Stimulated activated naive CD8-positive, alpha-beta T cell treated with anti-CD3 and anti-CD28 coated beads, Interleukin-15, amount 100 ng/mL, for 72 hours (primary cell): ENCODE measurements at regions not wholly inside any gene's neighbourhood (a gene's known extent, or its start where the extent isn't known, plus 50 kb on each side); places are given as distances from the start of the nearest gene placed in this dataset.
A peak's percentile ranks its signal among the peaks of the same experiment; 100 is the strongest.

ENCODE experiments used
- ATAC-seq: fragments of 150-1000 bp; cut with Tn5 transposase; 2 replicates; pipeline ENCODE4 v1.10.0; 2021; ENCODE audit warnings: mild to moderate bottlenecking, moderate library complexity
- DNase-seq, 2 donors: peaks; one replicate each; pipeline ENCODE4 v3.0.0; 2021 to 2022
- H3K27ac Mint-ChIP-seq, 2 donors: one replicate each; pipeline ENCODE4 v1.8.0; 2022; ENCODE audit warnings: mild to moderate bottlenecking in 2 of 2, mixed read lengths in 2 of 2, moderate library complexity in 2 of 2
- H3K27me3 Mint-ChIP-seq: one replicate; pipeline ENCODE4 v1.8.0; 2022; ENCODE audit warnings: mixed read lengths
- H3K4me1 Mint-ChIP-seq: one replicate; pipeline ENCODE4 v1.8.0; 2022; ENCODE audit warnings: mild to moderate bottlenecking, mixed read lengths
- H3K4me3 Mint-ChIP-seq, 2 donors: one replicate each; pipeline ENCODE4 v1.8.0; 2022; ENCODE audit warnings: mild to moderate bottlenecking in 2 of 2, mixed read lengths in 2 of 2, moderate library complexity in 1 of 2
- H3K9me3 Mint-ChIP-seq, 2 donors: one replicate each; pipeline ENCODE4 v1.8.0; 2022; ENCODE audit warnings: mixed read lengths in 2 of 2

- peaks cover 34% of the 10 kb centered on the region for H3K27me3 Mint-ChIP-seq
- DNase-seq (no peak), ATAC-seq (no peak)
- H3K4me1 Mint-ChIP-seq, result no peaks in the 10 kb centered on the region
- no peaks in the 10 kb centered on the region for H3K9me3 Mint-ChIP-seq
- H3K27ac Mint-ChIP-seq, result no peak overlapping the region
- H3K4me3 Mint-ChIP-seq, result no peak overlapping the region
Observed at GRCh38 chr6:105911106-105911629, 175.0 kb upstream of the PRDM1 start.

- ATAC-seq, result no peak
- Mint-ChIP-seq H3K27me3 (peaks cover 32% of the 10 kb centered on the region), H3K4me3 (no peak overlapping the region), H3K4me1 (no peaks in the 10 kb centered on the region), H3K27ac (no peak overlapping the region), H3K9me3 (no peaks in the 10 kb centered on the region)
- no peak for DNase-seq
Observed at GRCh38 chr6:105909106-105909505, 177.0 kb upstream of the PRDM1 start.

- H3K9me3 Mint-ChIP-seq, result no peaks in the 10 kb centered on the region
- DNase-seq (no peak), ATAC-seq (no peak)
- no peak overlapping the region for H3K27ac Mint-ChIP-seq
- no peaks in the 10 kb centered on the region for H3K4me1 Mint-ChIP-seq
- peaks cover 33% of the 10 kb centered on the region for H3K27me3 Mint-ChIP-seq
- H3K4me3 Mint-ChIP-seq, result no peak overlapping the region
Observed at GRCh38 chr6:105907991-105908390, 178.1 kb upstream of the PRDM1 start.

GRCh38 chr6:105907301-105907700 lies 178.8 kb upstream of the PRDM1 start:
- Mint-ChIP-seq H3K9me3 (no peaks in the 10 kb centered on the region), H3K4me1 (no peaks in the 10 kb centered on the region), H3K27me3 (peaks cover 39% of the 10 kb centered on the region), H3K4me3 (no peak overlapping the region), H3K27ac (no peak overlapping the region)
- no peak for DNase-seq
- no peak for ATAC-seq

- DNase-seq (no peak), ATAC-seq (no peak)
- H3K27me3 Mint-ChIP-seq, result peaks cover 23% of the 10 kb centered on the region
- H3K4me1 Mint-ChIP-seq, result peaks cover 21% of the 10 kb centered on the region
- no peaks in the 10 kb centered on the region for H3K9me3 Mint-ChIP-seq
- H3K27ac Mint-ChIP-seq, result no peak overlapping the region
- H3K4me3 Mint-ChIP-seq, result no peak overlapping the region
Observed at GRCh38 chr6:105902401-105903031, 183.6 kb upstream of the PRDM1 start.

GRCh38 chr6:105901583-105901982 lies 184.6 kb upstream of the PRDM1 start:
- Mint-ChIP-seq H3K27ac (no peak overlapping the region), H3K4me3 (no peak overlapping the region), H3K4me1 (peaks cover 21% of the 10 kb centered on the region), H3K27me3 (peaks cover 15% of the 10 kb centered on the region), H3K9me3 (no peaks in the 10 kb centered on the region)
- ATAC-seq (no peak), DNase-seq (no peak)

GRCh38 chr6:105900125-105900937 lies 185.8 kb upstream of the PRDM1 start:
- Mint-ChIP-seq H3K4me3 (peak overlapping the region; percentile 54 to 67), H3K9me3 (no peaks in the 10 kb centered on the region), H3K4me1 (peaks cover 21% of the 10 kb centered on the region), H3K27me3 (peaks cover 15% of the 10 kb centered on the region), H3K27ac (peak overlapping the region; percentile 67 to 88)
- ATAC-seq, result peak; percentile 66
- peak; percentile 18 to 26 for DNase-seq

GRCh38 chr6:105898286-105898685 lies 187.8 kb upstream of the PRDM1 start:
- no peak overlapping the region for H3K4me3 Mint-ChIP-seq
- H3K27ac Mint-ChIP-seq, result no peak overlapping the region
- peak; percentile 95 for ATAC-seq
- peaks cover 27% of the 10 kb centered on the region for H3K27me3 Mint-ChIP-seq
- peak; percentile 19 to 64 for DNase-seq
- peaks cover 21% of the 10 kb centered on the region for H3K4me1 Mint-ChIP-seq
- no peaks in the 10 kb centered on the region for H3K9me3 Mint-ChIP-seq

GRCh38 chr6:105897131-105897530 lies 189.0 kb upstream of the PRDM1 start:
- H3K27ac Mint-ChIP-seq, result no peak overlapping the region

GRCh38 chr6:105896821-105897095 lies 189.4 kb upstream of the PRDM1 start:
- Mint-ChIP-seq H3K27ac (no peak overlapping the region), H3K27me3 (peaks cover 28% of the 10 kb centered on the region), H3K4me3 (no peak overlapping the region), H3K9me3 (no peaks in the 10 kb centered on the region), H3K4me1 (peaks cover 30% of the 10 kb centered on the region)
- no peak for DNase-seq
- no peak for ATAC-seq

More at GRCh38 chr6:105897131-105897530, 189.0 kb upstream of the PRDM1 start:
- ATAC-seq (no peak), DNase-seq (no peak)
- no peaks in the 10 kb centered on the region for H3K9me3 Mint-ChIP-seq
- H3K4me3 Mint-ChIP-seq, result no peak overlapping the region
- H3K4me1 Mint-ChIP-seq, result peaks cover 30% of the 10 kb centered on the region
- peaks cover 27% of the 10 kb centered on the region for H3K27me3 Mint-ChIP-seq

- Mint-ChIP-seq H3K4me3 (no peak overlapping the region), H3K27me3 (peaks cover 33% of the 10 kb centered on the region), H3K4me1 (peaks cover 30% of the 10 kb centered on the region), H3K9me3 (no peaks in the 10 kb centered on the region), H3K27ac (no peak overlapping the region)
- DNase-seq (no peak), ATAC-seq (no peak)
Observed at GRCh38 chr6:105896052-105896820, 189.9 kb upstream of the PRDM1 start.

- Mint-ChIP-seq H3K9me3 (no peaks in the 10 kb centered on the region), H3K27ac (no peak overlapping the region), H3K27me3 (peaks cover 35% of the 10 kb centered on the region), H3K4me1 (peaks cover 18% of the 10 kb centered on the region), H3K4me3 (no peak overlapping the region)
- no peak for DNase-seq
- ATAC-seq, result no peak
Observed at GRCh38 chr6:105894556-105894955, 191.6 kb upstream of the PRDM1 start.

- ATAC-seq (no peak), DNase-seq (no peak)
- H3K27ac Mint-ChIP-seq, result no peak overlapping the region
- H3K4me1 Mint-ChIP-seq, result peaks cover 15% of the 10 kb centered on the region
- no peaks in the 10 kb centered on the region for H3K9me3 Mint-ChIP-seq
- peaks cover 35% of the 10 kb centered on the region for H3K27me3 Mint-ChIP-seq
- H3K4me3 Mint-ChIP-seq, result no peak overlapping the region
Observed at GRCh38 chr6:105893741-105894140, 192.4 kb upstream of the PRDM1 start.

- peaks cover 35% of the 10 kb centered on the region for H3K27me3 Mint-ChIP-seq
- H3K4me1 Mint-ChIP-seq, result peaks cover 11% of the 10 kb centered on the region
- DNase-seq (peak in 1 of 2 donors; percentile 24), ATAC-seq (peak; percentile 78)
- no peak overlapping the region for H3K27ac Mint-ChIP-seq
- H3K9me3 Mint-ChIP-seq, result no peaks in the 10 kb centered on the region
- H3K4me3 Mint-ChIP-seq, result no peak overlapping the region
Observed at GRCh38 chr6:105892577-105893262, 193.4 kb upstream of the PRDM1 start.

- Mint-ChIP-seq H3K9me3 (no peaks in the 10 kb centered on the region), H3K27ac (no peak overlapping the region), H3K4me1 (peaks cover 26% of the 10 kb centered on the region), H3K27me3 (peaks cover 35% of the 10 kb centered on the region), H3K4me3 (no peak overlapping the region)
- no peak for DNase-seq
- no peak for ATAC-seq
Observed at GRCh38 chr6:105890521-105891244, 195.5 kb upstream of the PRDM1 start.
